NOMO-1 treated with dmso at 0.1 percent for 144 hours (cell line): ENCODE measurements at regions not wholly inside any gene's neighbourhood (a gene's known extent, or its start where the extent isn't known, plus 50 kb on each side); places are given as distances from the start of the nearest gene placed in this dataset.
"Not testable (repeated sequence)": the region's sequence is repeated elsewhere in the genome, so short reads cannot be mapped to it uniquely, and the experiment has no call there.

ENCODE experiments used
- DNase-seq: peaks from one replicate; lab custom pipeline; 2025; ENCODE audit not compliant: unreplicated experiment; lab: John Stamatoyannopoulos, UW

GRCh38 chr18:45339810-45340550, 275.3 kb upstream of the SLC14A2 start:
- no peak for DNase-seq

GRCh38 chr18:45340884-45341283, 274.4 kb upstream of the SLC14A2 start:
- DNase-seq: no peak

- DNase-seq: no peak
These were observed 273.8 kb upstream of the SLC14A2 start for GRCh38 chr18:45341454-45341853.

- no peak for DNase-seq
These were observed 273.1 kb upstream of the SLC14A2 start for GRCh38 chr18:45342166-45342565.

- no peak for DNase-seq
These were observed 272.6 kb upstream of the SLC14A2 start for GRCh38 chr18:45342653-45343052.

- no peak for DNase-seq
These were observed 271.9 kb upstream of the SLC14A2 start for GRCh38 chr18:45343365-45343764.

- DNase-seq: not testable (repeated sequence)
These were observed 270.6 kb upstream of the SLC14A2 start for GRCh38 chr18:45344680-45345079.

GRCh38 chr18:45349019-45349418, 266.3 kb upstream of the SLC14A2 start:
- DNase-seq: no peak

GRCh38 chr18:45349467-45349866, 265.8 kb upstream of the SLC14A2 start:
- DNase-seq: no peak

- no peak for DNase-seq
These were observed 264.7 kb upstream of the SLC14A2 start for GRCh38 chr18:45350404-45351156.

GRCh38 chr18:45352874-45353273, 262.4 kb upstream of the SLC14A2 start:
- no peak for DNase-seq

GRCh38 chr18:45353530-45353929, 261.7 kb upstream of the SLC14A2 start:
- DNase-seq: no peak

- no peak for DNase-seq
These were observed 259.2 kb upstream of the SLC14A2 start for GRCh38 chr18:45355944-45356520.

- DNase-seq: no peak
These were observed 257.4 kb upstream of the SLC14A2 start for GRCh38 chr18:45357686-45358470.

GRCh38 chr18:45359275-45360009, 255.8 kb upstream of the SLC14A2 start:
- no peak for DNase-seq

GRCh38 chr18:45361125-45361851, 254.0 kb upstream of the SLC14A2 start:
- DNase-seq: no peak

- DNase-seq: no peak
These were observed 252.1 kb upstream of the SLC14A2 start for GRCh38 chr18:45363196-45363595.

GRCh38 chr18:45365835-45366234, 249.4 kb upstream of the SLC14A2 start:
- no peak for DNase-seq

- DNase-seq: no peak
These were observed 244.8 kb upstream of the SLC14A2 start for GRCh38 chr18:45370255-45371010.
